ENCODE measurements at regions not wholly inside any gene's neighbourhood (a gene's known extent, or its start where the extent isn't known, plus 50 kb on each side); places are given as distances from the start of the nearest gene placed in this dataset.

- DNase-seq (ENCODE audit: extremely low spot score, insufficient read length, low read depth) (no peak), FAIRE-seq (no peak)
Observed at GRCh38 chr18:22606563-22607283, 189.0 kb upstream of the CTAGE1 start.

- no peak for DNase-seq (ENCODE audit: extremely low spot score, insufficient read length, low read depth)
- no peak for FAIRE-seq
Observed at GRCh38 chr18:22607284-22607635, 189.5 kb upstream of the CTAGE1 start.

DNA sequence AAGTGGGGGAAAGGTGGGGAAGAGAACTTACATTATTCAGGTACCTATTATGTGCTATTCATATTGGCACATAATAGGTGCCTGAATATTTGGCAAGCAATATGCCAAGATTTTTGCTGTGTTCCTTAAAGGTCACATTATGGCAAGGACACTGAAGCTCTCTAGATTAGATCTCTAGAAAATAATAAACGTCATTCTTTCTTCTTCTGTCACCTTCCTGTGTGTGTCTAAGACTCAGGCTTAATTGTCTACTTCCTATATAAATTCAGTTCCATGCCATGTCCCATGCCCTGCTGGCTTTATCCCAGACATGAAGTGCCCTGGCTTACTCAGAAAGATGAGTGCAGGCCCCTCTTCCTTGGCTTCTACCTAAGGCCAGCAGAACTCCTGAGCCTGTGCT, 191.1 kb upstream of the CTAGE1 start:
- FAIRE-seq (no peak), DNase-seq (ENCODE audit: extremely low spot score, insufficient read length, low read depth) (no peak)

DNA sequence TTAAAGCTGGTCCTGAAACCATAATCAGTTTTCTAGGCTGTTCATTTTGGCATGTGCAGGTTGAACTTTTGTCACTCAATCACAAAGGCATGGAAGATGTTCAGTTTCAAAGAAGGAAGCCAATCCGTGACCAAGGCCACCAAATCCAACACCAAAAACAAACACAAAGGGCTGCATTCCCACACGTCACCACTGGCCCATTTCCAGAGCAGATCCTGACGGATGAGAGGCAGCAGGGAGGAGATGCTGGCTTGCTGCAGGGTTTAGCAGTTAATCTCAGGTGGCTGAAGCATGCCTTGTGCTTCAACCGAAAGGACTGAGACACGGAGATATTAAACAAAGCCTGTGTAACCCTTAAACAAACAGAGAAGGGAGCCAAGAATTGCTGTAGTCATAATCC, 191.9 kb upstream of the CTAGE1 start:
- DNase-seq (ENCODE audit: extremely low spot score, insufficient read length, low read depth) (no peak), FAIRE-seq (no peak)

GRCh38 chr18:22613058-22613690, 195.5 kb upstream of the CTAGE1 start:
- FAIRE-seq: no peak
- no peak for DNase-seq (ENCODE audit: extremely low spot score, insufficient read length, low read depth)

DNA sequence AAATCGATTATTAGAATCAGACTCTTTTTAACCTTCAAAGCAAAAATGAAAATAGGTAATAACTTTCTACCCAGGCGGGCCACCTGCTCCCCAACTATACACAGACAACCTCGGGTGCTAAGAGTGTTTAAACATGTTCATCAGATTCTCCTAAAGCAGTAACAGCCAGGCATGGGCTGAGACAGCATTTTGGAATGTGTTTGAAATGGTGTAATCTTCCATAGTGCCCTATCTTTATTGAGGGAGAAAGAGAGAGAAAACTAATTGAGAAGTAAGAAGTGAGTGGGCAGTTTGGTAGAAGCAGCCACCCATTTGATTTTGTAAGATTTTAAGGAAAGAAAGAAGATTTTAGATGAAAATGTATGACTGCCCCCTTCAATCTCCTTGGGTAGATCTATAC, 196.1 kb upstream of the CTAGE1 start:
- DNase-seq (ENCODE audit: extremely low spot score, insufficient read length, low read depth) (no peak), FAIRE-seq (no peak)

- DNase-seq (ENCODE audit: extremely low spot score, insufficient read length, low read depth) (no peak), FAIRE-seq (no peak)
Observed at GRCh38 chr18:22623513-22623912, 205.8 kb upstream of the CTAGE1 start.

DNA sequence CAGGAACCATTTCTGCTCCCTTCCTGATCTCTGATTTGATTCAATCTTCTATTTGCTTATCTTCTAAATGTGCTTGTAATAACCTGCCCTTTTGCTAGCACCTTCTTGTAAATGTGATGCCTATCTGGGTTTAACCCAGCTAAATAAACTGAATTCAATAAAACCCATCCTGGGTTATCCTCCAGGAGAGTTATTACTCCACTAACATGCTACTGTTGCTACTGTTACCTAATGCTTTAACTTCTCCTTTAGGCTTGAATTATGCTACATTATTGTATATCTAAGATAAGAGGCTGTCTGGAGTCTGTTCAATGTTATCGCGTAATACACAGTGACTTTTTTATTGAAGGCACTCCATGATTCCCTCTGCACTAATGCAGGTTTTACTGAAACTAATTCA, 206.5 kb upstream of the CTAGE1 start:
- DNase-seq (ENCODE audit: extremely low spot score, insufficient read length, low read depth) (no peak), FAIRE-seq (no peak)

DNA sequence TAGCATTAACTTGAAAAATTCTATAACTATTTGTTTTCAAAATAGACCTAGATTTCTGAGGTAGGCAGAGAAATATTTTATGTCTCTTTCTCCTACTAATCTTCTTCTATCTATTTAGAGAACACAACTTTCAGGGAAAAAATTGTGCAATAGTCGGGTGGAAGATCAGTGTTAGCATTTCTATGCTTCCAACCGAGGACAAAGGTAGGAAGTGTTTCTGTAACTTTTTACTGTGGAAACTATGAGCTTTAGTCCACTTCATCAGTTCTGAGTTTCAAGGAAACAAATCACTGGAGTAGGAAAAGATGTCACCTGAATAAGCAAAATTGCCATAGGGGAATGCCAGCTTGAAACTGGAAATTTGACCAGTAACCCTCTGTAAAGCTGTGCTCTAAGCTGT, 207.7 kb upstream of the CTAGE1 start:
- no peak for FAIRE-seq

DNA sequence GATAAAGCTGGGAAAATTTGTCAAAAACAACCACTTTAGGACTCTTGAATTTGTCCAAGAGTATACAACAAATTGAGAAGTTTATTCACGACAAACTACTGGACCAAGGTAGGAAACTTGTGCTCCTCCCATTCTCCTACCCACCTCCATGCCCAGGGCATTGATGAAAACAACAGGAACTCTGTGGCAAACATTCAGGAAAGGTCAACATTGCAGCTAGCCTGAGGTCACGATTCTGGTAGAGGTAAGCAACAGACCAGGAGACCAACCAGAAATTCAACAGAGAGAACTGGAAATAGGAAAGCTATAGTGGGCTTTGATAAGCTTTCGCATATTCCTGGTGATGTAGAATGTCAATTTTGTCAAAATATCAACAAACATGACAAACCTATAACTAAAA, 209.1 kb upstream of the CTAGE1 start:
- DNase-seq (ENCODE audit: extremely low spot score, insufficient read length, low read depth) (no peak), FAIRE-seq (no peak)

More for the DNA sequence above, 207.7 kb upstream of the CTAGE1 start:
- no peak for DNase-seq (ENCODE audit: extremely low spot score, insufficient read length, low read depth)

DNA sequence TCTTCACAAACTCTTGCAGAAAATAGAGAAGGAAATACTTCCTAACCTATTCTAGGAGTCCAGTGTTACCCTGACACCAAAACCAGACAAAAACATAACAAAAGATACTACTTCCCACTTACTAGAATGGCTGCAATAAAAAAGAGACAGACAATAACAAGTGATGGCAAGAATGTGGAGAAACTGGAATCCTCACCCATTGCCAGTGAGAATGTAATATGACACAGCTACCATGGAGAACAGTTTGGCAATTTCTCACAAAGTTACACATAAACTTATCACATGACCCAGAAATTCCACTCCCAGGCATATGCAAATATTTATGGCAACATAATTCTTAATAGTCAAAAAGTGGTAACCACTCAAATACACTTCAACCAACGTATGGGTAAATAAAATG, 209.8 kb upstream of the CTAGE1 start:
- DNase-seq (ENCODE audit: extremely low spot score, insufficient read length, low read depth) (no peak), FAIRE-seq (no peak)

DNA sequence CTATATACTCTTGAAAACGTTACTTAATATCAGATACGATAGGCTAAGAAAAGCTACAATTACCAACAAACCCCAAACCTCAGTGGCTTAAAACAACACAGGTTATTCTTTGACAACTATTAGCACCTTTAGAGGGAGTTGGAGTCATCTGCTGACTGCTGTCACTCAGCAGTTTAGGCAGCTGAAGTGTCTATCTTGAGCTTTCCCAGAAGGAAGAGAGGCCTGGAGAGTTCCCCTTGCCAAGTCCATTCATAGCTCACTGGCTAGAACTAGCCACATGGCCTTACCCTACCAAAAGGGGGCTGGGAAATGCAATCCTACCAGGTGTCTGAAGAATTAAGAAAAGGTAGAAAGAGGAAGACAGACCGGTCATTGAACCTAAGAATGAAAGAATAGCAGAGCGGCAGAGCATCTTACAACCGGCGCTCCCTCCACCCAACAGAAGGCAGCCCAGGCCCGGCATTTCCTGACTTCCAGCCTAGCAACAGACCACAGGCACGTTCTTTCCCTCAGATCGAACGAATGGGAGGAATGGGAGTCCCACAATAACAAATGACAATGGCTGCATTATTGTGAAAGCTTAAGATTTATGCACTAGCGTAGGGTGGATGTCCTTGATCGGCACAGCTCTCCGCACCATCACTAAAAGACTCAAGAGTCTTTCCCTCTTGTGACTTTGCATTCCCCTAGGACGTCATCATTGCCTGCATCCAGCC, 211.2 kb upstream of the CTAGE1 start:
- no peak for FAIRE-seq

GRCh38 chr18:22630980-22631379, 213.3 kb upstream of the CTAGE1 start:
- DNase-seq (ENCODE audit: extremely low spot score, insufficient read length, low read depth): no peak
- no peak for FAIRE-seq

More for the DNA sequence above, 211.2 kb upstream of the CTAGE1 start:
- DNase-seq (ENCODE audit: extremely low spot score, insufficient read length, low read depth): no peak

- FAIRE-seq: no peak
Observed at GRCh38 chr18:22632191-22632590, 214.5 kb upstream of the CTAGE1 start.

DNA sequence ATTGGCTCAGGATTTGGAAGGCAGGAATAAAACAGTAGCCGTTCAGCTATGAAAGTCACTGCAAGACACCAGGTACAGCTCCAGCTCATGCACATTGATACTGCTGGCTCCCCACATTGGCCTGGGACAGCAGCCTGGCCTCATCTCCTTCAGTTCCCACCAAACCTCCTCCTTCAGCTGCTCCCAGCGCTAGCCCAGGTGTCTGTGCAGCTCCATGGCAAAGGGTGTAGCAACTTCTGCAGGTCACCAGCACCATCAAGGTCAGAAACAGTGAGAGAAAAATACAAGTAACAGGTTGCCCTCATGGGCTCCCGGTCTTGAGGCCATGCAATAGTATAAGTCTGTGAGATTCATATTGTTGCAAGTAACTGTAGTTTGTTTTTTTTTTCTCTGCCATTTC, 216.7 kb upstream of the CTAGE1 start:
- no peak for FAIRE-seq
- no peak for DNase-seq (ENCODE audit: extremely low spot score, insufficient read length, low read depth)

More at GRCh38 chr18:22632191-22632590, 214.5 kb upstream of the CTAGE1 start:
- DNase-seq (ENCODE audit: extremely low spot score, insufficient read length, low read depth): no peak

DNA sequence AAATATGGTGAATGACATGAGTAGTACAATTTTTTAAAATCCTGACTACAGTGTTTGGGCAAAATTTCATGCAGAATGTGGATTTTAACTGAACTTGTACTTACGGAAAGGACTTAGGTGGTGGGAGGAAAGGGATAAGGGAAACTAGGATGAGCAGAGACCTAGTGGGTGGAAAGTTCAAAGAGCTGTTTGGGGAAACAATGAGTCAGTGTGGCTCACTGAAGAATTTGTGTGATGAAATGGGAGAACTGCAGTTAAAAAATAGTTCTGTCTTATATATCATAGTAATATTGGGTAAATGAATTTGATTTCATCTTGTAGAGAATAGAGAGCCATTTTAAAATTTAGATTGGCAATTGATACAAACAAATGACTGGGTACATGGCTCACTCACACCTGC, 220.1 kb upstream of the CTAGE1 start:
- FAIRE-seq (no peak), DNase-seq (ENCODE audit: extremely low spot score, insufficient read length, low read depth) (no peak)

GRCh38 chr18:22639026-22639463, 221.3 kb upstream of the CTAGE1 start:
- no peak for DNase-seq (ENCODE audit: extremely low spot score, insufficient read length, low read depth)
- FAIRE-seq: no peak

DNA sequence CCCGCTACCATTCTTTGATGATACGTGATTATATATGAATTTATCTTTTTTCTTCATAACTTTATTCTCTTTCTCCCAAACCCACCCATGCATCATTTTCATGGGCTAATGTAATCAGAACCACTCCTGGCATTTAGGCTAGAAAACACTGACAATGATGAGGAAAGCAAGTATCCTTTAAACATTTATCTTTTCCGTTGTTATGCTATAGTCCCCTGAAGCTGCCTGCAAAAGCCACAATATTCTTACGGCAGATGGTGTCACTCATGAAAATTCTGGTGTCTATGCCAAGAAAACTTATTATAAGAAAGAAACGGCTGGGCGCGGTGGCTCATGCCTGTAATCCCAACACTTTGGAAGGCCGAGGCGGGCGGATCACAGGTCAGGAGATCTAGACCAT, 221.8 kb upstream of the CTAGE1 start:
- no peak for DNase-seq (ENCODE audit: extremely low spot score, insufficient read length, low read depth)
- FAIRE-seq: no peak

- DNase-seq (ENCODE audit: extremely low spot score, insufficient read length, low read depth) (no peak), FAIRE-seq (no peak)
Observed at GRCh38 chr18:22640281-22640842, 222.6 kb upstream of the CTAGE1 start.

DNA sequence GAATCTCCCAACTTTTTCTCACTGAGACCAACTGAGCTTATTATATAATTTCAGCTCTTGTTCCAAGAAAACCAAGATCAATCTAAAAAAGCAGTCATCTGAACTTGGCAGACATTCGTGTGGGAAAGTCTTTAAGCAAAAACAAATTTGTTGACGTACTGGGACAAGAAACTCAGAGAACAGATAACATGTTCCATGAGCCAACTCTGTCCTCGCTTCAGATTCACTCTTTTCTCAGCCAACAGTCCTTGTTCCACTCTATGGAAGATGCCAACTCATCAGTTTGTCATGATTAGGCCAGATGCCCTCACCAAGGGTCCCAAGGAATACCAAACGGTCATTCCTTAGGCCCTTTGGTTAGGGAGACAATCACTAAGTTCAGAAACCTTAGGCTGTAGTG, 224.2 kb upstream of the CTAGE1 start:
- no peak for FAIRE-seq
- no peak for DNase-seq (ENCODE audit: extremely low spot score, insufficient read length, low read depth)

DNA sequence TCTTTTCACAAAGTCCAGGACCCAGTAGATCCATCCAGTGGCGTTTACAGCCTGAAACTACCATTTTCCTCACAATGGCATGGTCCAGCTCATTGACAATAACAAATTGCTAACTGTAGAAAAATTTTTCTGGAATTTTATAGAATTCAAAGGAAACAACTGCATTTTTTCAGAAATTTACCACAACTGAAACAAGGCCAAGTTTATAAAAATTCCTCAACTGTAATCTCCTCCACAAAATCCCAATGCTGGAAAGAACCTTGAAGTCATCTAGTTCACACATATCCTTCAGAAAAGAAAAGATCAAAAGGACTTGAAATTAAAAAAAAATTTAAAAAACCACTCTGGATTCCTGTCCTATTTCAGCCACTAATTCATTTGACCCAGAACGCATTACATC, 226.0 kb upstream of the CTAGE1 start:
- no peak for FAIRE-seq

More for the DNA sequence above, 226.0 kb upstream of the CTAGE1 start:
- DNase-seq (ENCODE audit: extremely low spot score, insufficient read length, low read depth): no peak

Data from GM18507 (cell line).